ENCODE measurements at regions not wholly inside any gene's neighbourhood (a gene's known extent, or its start where the extent isn't known, plus 50 kb on each side); places are given as distances from the start of the nearest gene placed in this dataset.
"Not testable (repeated sequence)": the region's sequence is repeated elsewhere in the genome, so short reads cannot be mapped to it uniquely, and the experiment has no call there.

GRCh38 chr5:121658221-121658620 lies 193.5 kb upstream of the FTMT start:
- no peak overlapping the region for H3K9ac ChIP-seq (ENCODE audit: low read length)
- H3K27ac ChIP-seq (ENCODE audit: low read depth, low read length): no peak overlapping the region
- H3K36me3 ChIP-seq (ENCODE audit: low read length): no peaks in the 10 kb centered on the region
- no peaks in the 10 kb centered on the region for H3K27me3 ChIP-seq (ENCODE audit: low read length)
- H3K4me3 ChIP-seq (ENCODE audit: insufficient read depth, low read length, poor library complexity, severe bottlenecking): no peak overlapping the region
- H3K9me3 ChIP-seq (ENCODE audit: insufficient read depth, low read length): no peaks in the 10 kb centered on the region
- no peaks in the 10 kb centered on the region for H3K9me2 ChIP-seq (replicated peaks; ENCODE audit: insufficient read depth, low read length)
- H2AFZ ChIP-seq (ENCODE audit: low read depth, low read length, severe bottlenecking): no peak overlapping the region
- TF ChIP-seq CTCF (IDR thresholded peaks at IDR 0.05; ENCODE audit: insufficient read depth, low read length, poor library complexity, severe bottlenecking) (no peak), EZH2phosphoT487 (conservative IDR thresholded peaks at IDR 0.05; ENCODE audit: low read length) (no peak)
- H3K4me2 ChIP-seq (ENCODE audit: low read depth, low read length, poor library complexity, severe bottlenecking): no peak overlapping the region
- no peaks in the 10 kb centered on the region for H3F3A ChIP-seq (ENCODE audit: insufficient read depth)
- no peaks in the 10 kb centered on the region for H4K20me1 ChIP-seq (ENCODE audit: low read depth, low read length)
- no peaks in the 10 kb centered on the region for H3K79me2 ChIP-seq (ENCODE audit: insufficient read depth, low read length)

- Histone ChIP-seq H3K4me3 (ENCODE audit: insufficient read depth, low read length, poor library complexity, severe bottlenecking) (no peak overlapping the region), H3K9me2 (replicated peaks; ENCODE audit: insufficient read depth, low read length) (no peaks in the 10 kb centered on the region), H3K36me3 (ENCODE audit: low read length) (no peaks in the 10 kb centered on the region), H4K20me1 (ENCODE audit: low read depth, low read length) (no peaks in the 10 kb centered on the region), H3K9me3 (ENCODE audit: insufficient read depth, low read length) (no peaks in the 10 kb centered on the region), H2AFZ (ENCODE audit: low read depth, low read length, severe bottlenecking) (no peak overlapping the region), H3K27ac (ENCODE audit: low read depth, low read length) (no peak overlapping the region), H3K27me3 (ENCODE audit: low read length) (no peaks in the 10 kb centered on the region), H3F3A (ENCODE audit: insufficient read depth) (no peaks in the 10 kb centered on the region), H3K9ac (ENCODE audit: low read length) (no peak overlapping the region), H3K79me2 (ENCODE audit: insufficient read depth, low read length) (no peaks in the 10 kb centered on the region), H3K4me2 (ENCODE audit: low read depth, low read length, poor library complexity, severe bottlenecking) (no peak overlapping the region)
- TF ChIP-seq CTCF (IDR thresholded peaks at IDR 0.05; ENCODE audit: insufficient read depth, low read length, poor library complexity, severe bottlenecking) (no peak), EZH2phosphoT487 (conservative IDR thresholded peaks at IDR 0.05; ENCODE audit: low read length) (no peak)
Measured at GRCh38 chr5:121660142-121660541, 191.5 kb upstream of the FTMT start.

DNA sequence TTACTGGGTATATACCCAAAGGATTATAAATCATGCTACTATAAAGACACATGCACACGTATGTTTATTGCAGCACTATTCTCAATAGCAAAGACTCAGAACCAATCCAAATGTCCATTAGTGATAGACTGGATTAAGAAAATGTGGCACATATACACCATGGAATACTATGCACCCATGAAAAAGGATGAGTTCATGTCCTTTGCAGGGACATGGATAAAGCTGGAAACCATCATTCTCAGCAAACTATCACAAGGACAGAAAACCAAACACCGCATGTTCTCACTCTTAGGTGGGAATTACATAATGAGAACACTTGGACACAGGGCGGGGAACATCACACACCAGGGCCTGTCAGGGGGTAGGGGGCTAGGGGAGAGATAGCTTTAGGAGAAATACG lies 186.1 kb upstream of the FTMT start:
- H3K9me3 ChIP-seq (ENCODE audit: insufficient read depth, low read length); H4K20me1 ChIP-seq (ENCODE audit: low read depth, low read length); H3K27me3 ChIP-seq (ENCODE audit: low read length); H2AFZ ChIP-seq (ENCODE audit: low read depth, low read length, severe bottlenecking); H3F3A ChIP-seq (ENCODE audit: insufficient read depth); H3K9ac ChIP-seq (ENCODE audit: low read length); H3K36me3 ChIP-seq (ENCODE audit: low read length); H3K4me3 ChIP-seq (ENCODE audit: insufficient read depth, low read length, poor library complexity, severe bottlenecking); H3K79me2 ChIP-seq (ENCODE audit: insufficient read depth, low read length); H3K27ac ChIP-seq (ENCODE audit: low read depth, low read length); H3K9me2 ChIP-seq (replicated peaks; ENCODE audit: insufficient read depth, low read length); H3K4me2 ChIP-seq (ENCODE audit: low read depth, low read length, poor library complexity, severe bottlenecking): not testable (repeated sequence)

- no peak overlapping the region for H2AFZ ChIP-seq (ENCODE audit: low read depth, low read length, severe bottlenecking)
- H3K27me3 ChIP-seq (ENCODE audit: low read length): no peaks in the 10 kb centered on the region
- no peaks in the 10 kb centered on the region for H3K9me3 ChIP-seq (ENCODE audit: insufficient read depth, low read length)
- TF ChIP-seq EZH2phosphoT487 (conservative IDR thresholded peaks at IDR 0.05; ENCODE audit: low read length) (no peak), CTCF (IDR thresholded peaks at IDR 0.05; ENCODE audit: insufficient read depth, low read length, poor library complexity, severe bottlenecking) (no peak)
- no peaks in the 10 kb centered on the region for H3K79me2 ChIP-seq (ENCODE audit: insufficient read depth, low read length)
- H3K9me2 ChIP-seq (replicated peaks; ENCODE audit: insufficient read depth, low read length): no peaks in the 10 kb centered on the region
- no peaks in the 10 kb centered on the region for H4K20me1 ChIP-seq (ENCODE audit: low read depth, low read length)
- no peaks in the 10 kb centered on the region for H3F3A ChIP-seq (ENCODE audit: insufficient read depth)
- H3K9ac ChIP-seq (ENCODE audit: low read length): no peak overlapping the region
- H3K4me2 ChIP-seq (ENCODE audit: low read depth, low read length, poor library complexity, severe bottlenecking): no peak overlapping the region
- no peak overlapping the region for H3K27ac ChIP-seq (ENCODE audit: low read depth, low read length)
- no peaks in the 10 kb centered on the region for H3K36me3 ChIP-seq (ENCODE audit: low read length)
- H3K4me3 ChIP-seq (ENCODE audit: insufficient read depth, low read length, poor library complexity, severe bottlenecking): no peak overlapping the region
Measured at GRCh38 chr5:121667292-121667691, 184.4 kb upstream of the FTMT start.

Measured in SU-DHL-6 (cell line).